Neural cell (in vitro differentiated cells): ENCODE measurements at regions not wholly inside any gene's neighbourhood (a gene's known extent, or its start where the extent isn't known, plus 50 kb on each side); places are given as distances from the start of the nearest gene placed in this dataset.

Experiments
- H2AFZ ChIP-seq: fragments of 200-600, 300-800 bp; sonication (generic), shearing (Covaris generic); 2 replicates; pipeline ENCODE4 v1.6.0; 2014; ENCODE audit warnings: low read depth, mild to moderate bottlenecking, antibody characterized with exemption, low read length, moderate library complexity
- H3F3A ChIP-seq: fragments of 200-600 bp; shearing (Covaris generic); 2 replicates; pipeline ENCODE4 v1.6.1; 2016; ENCODE audit warnings: mild to moderate bottlenecking, moderate library complexity, mixed read lengths, antibody characterized with exemption, low read length; ENCODE audit not compliant: insufficient read depth, poor library complexity, severe bottlenecking
- H3K27ac ChIP-seq: fragments of 200-600, 300-800 bp; sonication (generic), shearing (Covaris generic); 2 replicates; pipeline ENCODE4 v1.5.1; 2014; ENCODE audit warnings: mild to moderate bottlenecking, low read length, moderate library complexity
- H3K27me3 ChIP-seq: fragments of 300-800, 200-600 bp; sonication (generic), shearing (Covaris generic); 2 replicates; pipeline ENCODE4 v1.6.0; 2014; ENCODE audit warnings: mild to moderate bottlenecking, low read depth, low read length, moderate library complexity; ENCODE audit not compliant: insufficient read depth
- H3K36me3 ChIP-seq: fragments of 300-800, 200-600 bp; sonication (generic), shearing (Covaris generic); 2 replicates; pipeline ENCODE4 v1.5.1; 2014; ENCODE audit warnings: mild to moderate bottlenecking, antibody characterized with exemption, low read length, moderate library complexity; ENCODE audit not compliant: insufficient read depth
- H3K4me2 ChIP-seq: fragments of 300-800, 200-600 bp; sonication (generic), shearing (Covaris generic); 2 replicates; pipeline ENCODE4 v1.6.0; 2014; ENCODE audit warnings: mild to moderate bottlenecking, low read length
- H3K4me3 ChIP-seq: fragments of 300-800, 200-600 bp; sonication (generic), shearing (Covaris generic); 2 replicates; pipeline ENCODE4 v1.5.1; 2014; ENCODE audit warnings: mild to moderate bottlenecking, low read length, moderate library complexity
- H3K79me2 ChIP-seq: fragments of 200-600 bp; shearing (Covaris generic); replicated peaks from 2 replicates; pipeline ENCODE4 v1.6.0; 2014; ENCODE audit warnings: mild to moderate bottlenecking, low read length, moderate library complexity; ENCODE audit not compliant: insufficient read depth
- H3K9ac ChIP-seq: fragments of 300-800, 200-600 bp; sonication (generic), shearing (Covaris generic); 2 replicates; pipeline ENCODE4 v1.6.1; 2016; ENCODE audit warnings: mild to moderate bottlenecking, low read length, mixed read lengths
- H3K9me2 ChIP-seq: fragments of 200-600 bp; shearing (Covaris generic); 2 replicates; pipeline ENCODE4 v1.6.1; 2016; ENCODE audit warnings: mild to moderate bottlenecking, low read length, mixed read lengths; ENCODE audit not compliant: insufficient read depth
- H3K9me3 ChIP-seq: fragments of 200-600, 300-800 bp; sonication (generic), shearing (Covaris generic); 2 replicates; pipeline ENCODE4 v1.6.1; 2016; ENCODE audit warnings: mild to moderate bottlenecking, mixed run types, low read length, moderate library complexity, mixed read lengths
- H4K20me1 ChIP-seq: fragments of 200-600 bp; shearing (Covaris generic); 2 replicates; pipeline ENCODE4 v1.6.1; 2016; ENCODE audit warnings: mild to moderate bottlenecking, mixed run types; ENCODE audit not compliant: insufficient read depth
- CTCF ChIP-seq: fragments of 450-650 bp; IDR thresholded peaks from 2 replicates; pipeline ENCODE4 v1.5.1; 2014; ENCODE audit warnings: antibody characterized with exemption, mild to moderate bottlenecking, moderate library complexity; ENCODE audit not compliant: poor library complexity, severe bottlenecking
- EP300 ChIP-seq: fragments of 450-650 bp; conservative IDR thresholded peaks from 2 replicates; pipeline ENCODE4 v1.6.1; 2014; ENCODE audit warnings: antibody characterized with exemption, mild to moderate bottlenecking, moderate library complexity; ENCODE audit not compliant: poor library complexity, severe bottlenecking
- EZH2 ChIP-seq: fragments of 200-600, 300-800 bp; shearing (Covaris generic), sonication (generic); IDR thresholded peaks from 2 replicates; pipeline ENCODE4 v1.6.1; 2014; ENCODE audit warnings: antibody characterized with exemption, low read length, borderline replicate concordance, mild to moderate bottlenecking; ENCODE audit not compliant: insufficient read depth, poor library complexity, severe bottlenecking
- MXI1 ChIP-seq: fragments of 450-650 bp; conservative IDR thresholded peaks from 2 replicates; pipeline ENCODE4 v1.6.1; 2014; ENCODE audit warnings: antibody characterized with exemption, mild to moderate bottlenecking; ENCODE audit not compliant: poor library complexity, severe bottlenecking
- POLR2AphosphoS5 ChIP-seq: IDR thresholded peaks from 2 replicates; pipeline ENCODE4 v1.6.1; 2012
- RAD21 ChIP-seq: fragments of 450-650 bp; conservative IDR thresholded peaks from 2 replicates; pipeline ENCODE4 v1.6.1; 2014; ENCODE audit warnings: antibody characterized with exemption, mild to moderate bottlenecking, moderate library complexity
- SMC3 ChIP-seq: fragments of 450-650 bp; conservative IDR thresholded peaks from 2 replicates; pipeline ENCODE4 v1.6.1; 2014; ENCODE audit warnings: antibody characterized with exemption, mild to moderate bottlenecking, moderate library complexity; ENCODE audit not compliant: poor library complexity
- TAF1 ChIP-seq: IDR thresholded peaks from 2 replicates; pipeline ENCODE4 v1.6.1; 2012; ENCODE audit warnings: low read depth
- TF ChIP-seq, protein P1 (sequence below): IDR thresholded peaks from 2 replicates; pipeline ENCODE4 v1.6.1; 2012; ENCODE audit warnings: borderline replicate concordance

DNA sequence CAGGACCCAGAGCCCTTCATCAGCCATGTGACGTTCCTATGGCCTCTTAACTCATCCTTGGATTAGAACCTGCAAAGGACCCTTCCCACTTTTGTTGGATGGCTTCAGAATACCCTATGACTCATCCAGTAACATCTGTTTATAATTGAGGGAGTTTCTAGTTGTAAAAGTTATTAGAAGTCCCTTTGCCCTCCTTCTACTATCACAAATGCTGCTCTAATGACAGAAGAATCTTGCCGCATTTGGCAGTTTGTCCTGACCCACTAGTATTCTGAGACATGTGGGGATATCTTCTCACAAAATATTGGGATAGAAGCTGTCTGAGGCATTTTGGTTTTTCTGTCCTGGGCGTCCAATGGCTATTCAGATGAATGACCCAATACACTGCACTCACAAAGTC lies 251.8 kb upstream of the TMEM72 start:
- no peak overlapping the region for H2AFZ ChIP-seq

DNA sequence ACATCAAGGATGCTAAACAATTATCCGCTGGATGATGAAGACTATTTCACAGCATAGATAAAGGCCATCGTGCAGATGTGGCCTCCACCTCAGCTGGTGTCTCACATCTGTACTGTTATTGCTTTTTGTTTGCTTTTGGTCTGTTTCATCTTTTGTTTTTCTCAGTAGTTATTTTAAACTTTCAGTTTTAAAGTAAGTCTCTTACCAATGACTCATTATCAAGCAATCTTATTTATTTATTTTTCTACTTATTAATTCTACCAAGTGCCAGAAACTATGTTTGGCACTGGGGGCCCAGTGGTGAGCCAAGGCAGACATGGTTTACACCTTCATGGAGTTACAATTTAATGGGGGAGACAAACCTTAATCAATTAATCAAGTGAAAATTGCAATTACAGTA lies 250.9 kb upstream of the TMEM72 start:
- no peak for TF ChIP-seq CTCF
- Histone ChIP-seq H3K9me2 (no peaks in the 10 kb centered on the region), H3K4me2 (no peak overlapping the region), H3K9me3 (no peaks in the 10 kb centered on the region), H3K36me3 (no peaks in the 10 kb centered on the region), H3K79me2 (no peaks in the 10 kb centered on the region), H4K20me1 (no peaks in the 10 kb centered on the region), H3F3A (no peaks in the 10 kb centered on the region), H2AFZ (no peak overlapping the region), H3K9ac (no peak overlapping the region), H3K27ac (no peak overlapping the region), H3K27me3 (no peaks in the 10 kb centered on the region), H3K4me3 (no peak overlapping the region)

More for the DNA sequence above, 251.8 kb upstream of the TMEM72 start:
- Histone ChIP-seq H3K27ac (no peak overlapping the region), H3K27me3 (no peaks in the 10 kb centered on the region), H3F3A (no peaks in the 10 kb centered on the region), H3K4me2 (no peak overlapping the region), H3K36me3 (no peaks in the 10 kb centered on the region), H4K20me1 (no peaks in the 10 kb centered on the region), H3K9me3 (no peaks in the 10 kb centered on the region), H3K9me2 (no peaks in the 10 kb centered on the region), H3K9ac (no peak overlapping the region), H3K4me3 (no peak overlapping the region), H3K79me2 (no peaks in the 10 kb centered on the region)
- TF ChIP-seq TAF1 (no peak), EP300 (no peak), RAD21 (no peak), POLR2AphosphoS5 (no peak), MXI1 (no peak), CTCF (no peak), SMC3 (no peak), EZH2 (no peak)
- TF ChIP-seq, protein P1, sequence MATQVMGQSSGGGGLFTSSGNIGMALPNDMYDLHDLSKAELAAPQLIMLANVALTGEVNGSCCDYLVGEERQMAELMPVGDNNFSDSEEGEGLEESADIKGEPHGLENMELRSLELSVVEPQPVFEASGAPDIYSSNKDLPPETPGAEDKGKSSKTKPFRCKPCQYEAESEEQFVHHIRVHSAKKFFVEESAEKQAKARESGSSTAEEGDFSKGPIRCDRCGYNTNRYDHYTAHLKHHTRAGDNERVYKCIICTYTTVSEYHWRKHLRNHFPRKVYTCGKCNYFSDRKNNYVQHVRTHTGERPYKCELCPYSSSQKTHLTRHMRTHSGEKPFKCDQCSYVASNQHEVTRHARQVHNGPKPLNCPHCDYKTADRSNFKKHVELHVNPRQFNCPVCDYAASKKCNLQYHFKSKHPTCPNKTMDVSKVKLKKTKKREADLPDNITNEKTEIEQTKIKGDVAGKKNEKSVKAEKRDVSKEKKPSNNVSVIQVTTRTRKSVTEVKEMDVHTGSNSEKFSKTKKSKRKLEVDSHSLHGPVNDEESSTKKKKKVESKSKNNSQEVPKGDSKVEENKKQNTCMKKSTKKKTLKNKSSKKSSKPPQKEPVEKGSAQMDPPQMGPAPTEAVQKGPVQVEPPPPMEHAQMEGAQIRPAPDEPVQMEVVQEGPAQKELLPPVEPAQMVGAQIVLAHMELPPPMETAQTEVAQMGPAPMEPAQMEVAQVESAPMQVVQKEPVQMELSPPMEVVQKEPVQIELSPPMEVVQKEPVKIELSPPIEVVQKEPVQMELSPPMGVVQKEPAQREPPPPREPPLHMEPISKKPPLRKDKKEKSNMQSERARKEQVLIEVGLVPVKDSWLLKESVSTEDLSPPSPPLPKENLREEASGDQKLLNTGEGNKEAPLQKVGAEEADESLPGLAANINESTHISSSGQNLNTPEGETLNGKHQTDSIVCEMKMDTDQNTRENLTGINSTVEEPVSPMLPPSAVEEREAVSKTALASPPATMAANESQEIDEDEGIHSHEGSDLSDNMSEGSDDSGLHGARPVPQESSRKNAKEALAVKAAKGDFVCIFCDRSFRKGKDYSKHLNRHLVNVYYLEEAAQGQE, result no peak
